CD8-positive, alpha-beta memory T cell (primary cell): ENCODE measurements at regions not wholly inside any gene's neighbourhood (a gene's known extent, or its start where the extent isn't known, plus 50 kb on each side); places are given as distances from the start of the nearest gene placed in this dataset.

Source experiments
- CTCF ChIA-PET: fragments of 350-600 bp; sonication (Branson Sonifier 250); formaldehyde crosslinking; loops from one replicate; lab custom pipeline; 2021; ENCODE audit warnings: antibody characterized with exemption; lab: Charles Lee
- POLR2A ChIA-PET: fragments of 350-600 bp; sonication (Branson Sonifier 250); formaldehyde crosslinking; loops from one replicate; lab custom pipeline; 2021; ENCODE audit warnings: antibody characterized with exemption; lab: Charles Lee
- DNase-seq, 5 donors: peaks; one replicate each; pipeline versions ENCODE4 v3.0.0 to v3.0.0-alpha.2; 2020 to 2022; ENCODE audit warnings: mixed read lengths in 1 of 5
- H3K27ac ChIP-seq: one replicate; pipeline ENCODE4 v1.7.0; 2013; ENCODE audit warnings: low read depth, mild to moderate bottlenecking, low read length, moderate library complexity
- H3K27me3 ChIP-seq: 2 replicates; pipeline ENCODE4 v1.7.0; 2013; ENCODE audit warnings: low read length, mild to moderate bottlenecking; ENCODE audit not compliant: insufficient read depth, poor library complexity, severe bottlenecking
- H3K36me3 ChIP-seq: 2 replicates; pipeline ENCODE4 v1.7.0; 2013; ENCODE audit warnings: mild to moderate bottlenecking, low read length, moderate library complexity; ENCODE audit not compliant: insufficient read depth
- H3K4me1 ChIP-seq: 2 replicates; pipeline ENCODE4 v1.7.0; 2013; ENCODE audit warnings: mild to moderate bottlenecking, low read length, moderate library complexity; ENCODE audit not compliant: insufficient read depth
- H3K4me3 ChIP-seq: 2 replicates; pipeline ENCODE4 v1.7.0; 2013; ENCODE audit warnings: mild to moderate bottlenecking, low read length
- H3K9me3 ChIP-seq: 2 replicates; pipeline ENCODE4 v1.7.0; 2013; ENCODE audit warnings: mild to moderate bottlenecking, low read length
- H3K27ac Mint-ChIP-seq, 8 donors: one replicate each; pipeline ENCODE4 v1.8.0; 2020 to 2021; ENCODE audit warnings: mixed read lengths in 8 of 8, mild to moderate bottlenecking in 6 of 8, inconsistent platforms in 3 of 8, moderate library complexity in 3 of 8
- H3K27me3 Mint-ChIP-seq, 2 donors: one replicate each; pipeline ENCODE4 v1.8.0; 2020 to 2021; ENCODE audit warnings: mixed read lengths in 2 of 2, mild to moderate bottlenecking in 1 of 2, moderate library complexity in 1 of 2
- H3K36me3 Mint-ChIP-seq, 3 donors: one replicate each; pipeline ENCODE4 v1.8.0; 2020 to 2021; ENCODE audit warnings: mixed read lengths in 3 of 3, inconsistent platforms in 1 of 3, mild to moderate bottlenecking in 1 of 3
- H3K4me1 Mint-ChIP-seq, 3 donors: one replicate each; pipeline ENCODE4 v1.8.0; 2020 to 2021; ENCODE audit warnings: mixed read lengths in 3 of 3, inconsistent platforms in 1 of 3, mild to moderate bottlenecking in 1 of 3
- H3K4me3 Mint-ChIP-seq, 7 donors: one replicate each; pipeline ENCODE4 v1.8.0; 2020 to 2021; ENCODE audit warnings: mixed read lengths in 7 of 7, mild to moderate bottlenecking in 6 of 7, moderate library complexity in 4 of 7, inconsistent platforms in 2 of 7
- H3K9me3 Mint-ChIP-seq, 5 donors: one replicate each; pipeline ENCODE4 v1.8.0; 2020 to 2022; ENCODE audit warnings: mixed read lengths in 5 of 5, mild to moderate bottlenecking in 3 of 5, moderate library complexity in 2 of 5, inconsistent platforms in 1 of 5

DNA sequence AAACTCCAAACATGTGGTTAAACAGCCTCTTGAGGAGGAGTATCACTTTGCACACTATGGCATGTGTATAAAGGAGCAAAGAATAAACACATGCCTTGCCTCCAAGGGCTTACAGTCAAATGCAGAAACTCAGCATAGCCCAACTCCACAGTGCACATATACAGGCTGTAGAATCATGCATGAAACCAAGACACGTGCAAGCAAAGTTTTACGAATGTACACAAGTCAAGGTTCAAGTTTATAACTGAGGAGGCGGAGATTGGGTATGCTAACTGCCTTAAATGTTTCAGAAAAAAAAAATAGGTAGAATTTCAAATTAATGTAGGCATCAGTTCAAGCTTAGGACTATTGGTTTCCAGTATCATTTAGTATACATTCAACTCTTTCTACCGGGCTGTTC, 321.1 kb downstream of the SOX9 start:
- H3K9me3 Mint-ChIP-seq, result peaks cover 0 to 2% (median 0%) of the 10 kb centered on the region in 5 donors
- CTCF ChIA-PET, result no interaction called here
- no peaks in the 10 kb centered on the region for H3K36me3 ChIP-seq

DNA sequence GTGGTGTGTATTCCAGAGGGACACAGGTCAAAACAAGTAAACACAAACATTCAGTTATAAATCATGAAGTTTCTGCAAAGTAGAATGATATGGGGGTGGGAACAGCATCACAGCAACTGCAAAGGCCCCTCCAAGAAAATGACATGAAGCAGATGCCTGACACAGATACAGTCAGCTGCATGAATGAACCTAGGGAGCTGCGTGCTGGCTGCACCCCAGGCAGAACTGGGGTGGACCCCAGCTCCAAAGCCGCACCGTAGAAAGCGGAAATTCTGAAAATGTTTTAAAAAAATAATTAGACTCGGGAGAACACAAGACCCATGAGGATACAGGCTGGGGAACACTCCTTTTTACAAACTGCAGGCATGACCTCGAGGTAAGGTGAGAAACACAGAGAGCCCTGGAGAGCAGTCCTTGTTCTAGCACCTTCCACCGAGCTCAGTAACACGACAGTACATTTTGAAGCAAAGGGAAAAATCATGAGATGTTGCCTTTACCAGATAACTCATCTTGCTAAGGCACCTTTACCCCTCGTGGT, 323.8 kb downstream of the SOX9 start:
- H3K27ac ChIP-seq, result no peak overlapping the region
- H3K27me3 Mint-ChIP-seq, result peaks cover 0 to 5% of the 10 kb centered on the region in 2 donors
- POLR2A ChIA-PET, result no interaction called here
- H3K9me3 ChIP-seq, result no peaks in the 10 kb centered on the region
- no peak overlapping the region for H3K27ac Mint-ChIP-seq
- H3K4me3 ChIP-seq, result no peak overlapping the region
- H3K4me3 Mint-ChIP-seq, result no peak overlapping the region
- H3K27me3 ChIP-seq, result no peaks in the 10 kb centered on the region
- CTCF ChIA-PET, result no interaction called here
- no peaks in the 10 kb centered on the region for H3K36me3 Mint-ChIP-seq
- DNase-seq, result no peak
- no peaks in the 10 kb centered on the region for H3K36me3 ChIP-seq
- H3K4me1 Mint-ChIP-seq, result no peaks in the 10 kb centered on the region
- H3K4me1 ChIP-seq, result no peaks in the 10 kb centered on the region
- peaks cover 0 to 2% (median 0%) of the 10 kb centered on the region in 5 donors for H3K9me3 Mint-ChIP-seq

More for the DNA sequence above, 321.1 kb downstream of the SOX9 start:
- Histone ChIP-seq H3K9me3 (no peaks in the 10 kb centered on the region), H3K4me3 (no peak overlapping the region), H3K4me1 (no peaks in the 10 kb centered on the region), H3K27ac (no peak overlapping the region), H3K27me3 (no peaks in the 10 kb centered on the region)
- no peak for DNase-seq
- Mint-ChIP-seq H3K36me3 (no peaks in the 10 kb centered on the region), H3K4me1 (no peaks in the 10 kb centered on the region), H3K4me3 (no peak overlapping the region), H3K27me3 (peaks cover 0 to 5% of the 10 kb centered on the region in 2 donors), H3K27ac (no peak overlapping the region)
- POLR2A ChIA-PET, result no interaction called here

DNA sequence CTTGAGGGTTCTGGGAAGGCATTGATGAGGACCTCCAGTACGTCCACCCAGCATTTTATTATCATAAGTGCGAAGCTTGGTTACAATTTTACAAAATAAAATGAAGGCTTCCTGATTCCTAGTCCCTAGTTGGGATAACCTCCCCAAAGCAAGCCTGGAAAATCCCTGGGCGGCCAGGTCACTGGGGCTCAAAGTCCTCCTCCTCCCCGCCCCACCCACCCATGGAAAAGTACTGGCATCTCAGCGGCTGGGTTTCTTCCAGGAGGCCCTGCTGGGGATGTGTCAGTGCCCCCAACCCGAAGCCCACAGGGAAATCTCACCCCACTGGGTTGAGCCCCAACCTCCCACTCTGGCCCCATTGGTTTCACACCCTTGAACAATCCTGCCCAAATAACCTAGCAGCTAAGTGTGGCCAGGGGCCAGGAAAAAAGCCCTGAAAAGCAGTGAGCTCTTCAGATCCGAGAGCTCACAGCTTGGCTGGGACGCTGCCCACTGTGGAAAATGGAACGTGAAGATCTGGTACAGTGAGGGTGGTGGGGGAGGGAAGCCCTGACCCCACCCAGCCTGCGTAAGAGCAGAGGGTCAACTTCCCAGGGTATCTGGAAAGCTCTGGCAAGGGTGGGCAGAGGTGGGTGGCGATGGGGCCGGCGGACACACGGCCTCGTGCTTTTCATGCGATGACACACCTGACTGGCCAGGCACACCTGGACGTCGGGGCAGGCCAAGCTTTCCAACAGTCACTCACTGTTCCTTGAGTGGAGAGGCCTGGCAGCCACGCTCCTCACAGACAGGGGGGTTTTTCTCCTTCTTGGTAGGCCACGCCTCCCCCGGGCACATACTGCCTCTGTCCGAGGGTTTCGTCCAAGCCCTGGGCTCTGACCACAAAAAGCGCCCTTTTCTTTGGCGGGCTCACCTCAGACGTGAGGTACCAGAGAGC, 324.5 kb downstream of the SOX9 start:
- Mint-ChIP-seq H3K27me3 (peaks cover 0 to 1% of the 10 kb centered on the region in 2 donors), H3K27ac (no peak overlapping the region), H3K4me1 (no peaks in the 10 kb centered on the region), H3K4me3 (no peak overlapping the region), H3K36me3 (no peaks in the 10 kb centered on the region), H3K9me3 (peaks cover 0 to 2% (median 0%) of the 10 kb centered on the region in 5 donors)
- no peak for DNase-seq
- no peaks in the 10 kb centered on the region for H3K36me3 ChIP-seq
- no peaks in the 10 kb centered on the region for H3K9me3 ChIP-seq
- no peaks in the 10 kb centered on the region for H3K4me1 ChIP-seq
- H3K27ac ChIP-seq, result no peak overlapping the region
- no peak overlapping the region for H3K4me3 ChIP-seq
- ChIA-PET CTCF (no interaction called here), POLR2A (no interaction called here)
- H3K27me3 ChIP-seq, result no peaks in the 10 kb centered on the region

DNA sequence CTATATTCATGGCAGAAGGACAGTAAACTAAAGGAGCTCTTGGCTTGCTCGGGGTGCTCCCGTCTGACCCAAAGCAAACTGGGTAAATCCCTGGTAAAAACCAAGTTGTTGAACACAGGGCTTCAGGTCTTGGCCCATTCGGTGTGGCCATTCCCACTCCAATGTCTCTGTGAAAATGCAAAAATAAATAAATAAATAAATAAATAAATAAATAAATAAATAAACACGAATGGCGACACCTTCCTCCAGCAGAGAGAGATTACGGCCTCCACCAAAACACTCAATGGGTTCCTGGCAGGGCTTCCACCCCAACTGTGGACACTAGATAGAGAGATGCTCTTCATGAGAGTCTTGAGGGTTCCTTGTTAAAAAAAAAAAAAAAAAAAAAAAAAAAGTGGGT, 325.3 kb downstream of the SOX9 start:
- H3K4me1 Mint-ChIP-seq, result no peaks in the 10 kb centered on the region
- no peak for DNase-seq
- H3K27ac Mint-ChIP-seq, result no peak overlapping the region
- ChIA-PET CTCF (no interaction called here), POLR2A (no interaction called here)
- no peaks in the 10 kb centered on the region for H3K36me3 ChIP-seq
- no peaks in the 10 kb centered on the region for H3K9me3 ChIP-seq
- H3K27me3 ChIP-seq, result no peaks in the 10 kb centered on the region
- H3K27me3 Mint-ChIP-seq, result peaks cover 0 to 2% of the 10 kb centered on the region in 2 donors
- H3K4me3 ChIP-seq, result no peak overlapping the region
- H3K4me3 Mint-ChIP-seq, result no peak overlapping the region
- no peak overlapping the region for H3K27ac ChIP-seq
- H3K4me1 ChIP-seq, result no peaks in the 10 kb centered on the region
- H3K36me3 Mint-ChIP-seq, result no peaks in the 10 kb centered on the region
- peaks cover 0 to 3% (median 0%) of the 10 kb centered on the region in 5 donors for H3K9me3 Mint-ChIP-seq

DNA sequence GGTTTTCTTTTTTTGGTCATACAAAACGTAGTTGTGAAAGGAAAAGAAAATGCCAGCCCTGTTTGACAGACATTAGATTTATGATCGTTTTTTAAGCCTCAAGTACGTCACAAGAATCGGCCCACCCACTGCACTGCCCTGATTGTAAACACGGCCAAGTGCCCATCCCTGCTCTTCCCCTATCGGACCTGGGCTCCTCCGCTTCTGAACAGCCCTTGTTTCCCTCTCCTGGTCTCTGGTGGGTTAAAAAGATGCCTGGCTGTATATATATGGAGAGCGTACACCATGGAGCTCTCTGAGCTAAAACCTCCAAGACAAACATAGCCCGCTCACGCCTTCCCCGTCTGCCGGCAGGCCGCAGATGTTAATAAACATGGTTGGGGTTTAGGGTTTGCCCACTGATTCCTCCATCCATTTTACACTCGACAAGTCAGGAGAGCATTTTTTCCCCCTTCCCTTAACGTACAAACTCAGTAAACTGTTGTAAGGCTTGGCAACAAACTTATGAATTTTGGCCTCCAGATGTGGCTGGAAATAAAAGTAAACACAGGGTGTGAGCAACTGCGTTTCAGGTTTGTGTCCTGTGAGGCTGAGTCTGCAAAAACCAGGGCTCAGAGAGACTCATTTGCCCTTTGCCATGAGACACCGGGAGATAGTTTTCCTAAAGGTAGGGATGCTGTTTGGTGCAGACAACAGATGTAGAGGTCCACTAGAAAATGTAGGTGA, 325.9 kb downstream of the SOX9 start:
- H3K4me3 ChIP-seq, result no peak overlapping the region
- ChIA-PET POLR2A (no interaction called here), CTCF (no interaction called here)
- Mint-ChIP-seq H3K9me3 (peaks cover 0 to 3% (median 0%) of the 10 kb centered on the region in 5 donors), H3K36me3 (no peaks in the 10 kb centered on the region), H3K4me3 (no peak overlapping the region), H3K4me1 (no peaks in the 10 kb centered on the region), H3K27me3 (peaks cover 0 to 1% of the 10 kb centered on the region in 2 donors), H3K27ac (no peak overlapping the region)
- H3K27me3 ChIP-seq, result no peaks in the 10 kb centered on the region
- no peaks in the 10 kb centered on the region for H3K4me1 ChIP-seq
- H3K9me3 ChIP-seq, result no peaks in the 10 kb centered on the region
- no peak for DNase-seq
- no peaks in the 10 kb centered on the region for H3K36me3 ChIP-seq
- no peak overlapping the region for H3K27ac ChIP-seq

DNA sequence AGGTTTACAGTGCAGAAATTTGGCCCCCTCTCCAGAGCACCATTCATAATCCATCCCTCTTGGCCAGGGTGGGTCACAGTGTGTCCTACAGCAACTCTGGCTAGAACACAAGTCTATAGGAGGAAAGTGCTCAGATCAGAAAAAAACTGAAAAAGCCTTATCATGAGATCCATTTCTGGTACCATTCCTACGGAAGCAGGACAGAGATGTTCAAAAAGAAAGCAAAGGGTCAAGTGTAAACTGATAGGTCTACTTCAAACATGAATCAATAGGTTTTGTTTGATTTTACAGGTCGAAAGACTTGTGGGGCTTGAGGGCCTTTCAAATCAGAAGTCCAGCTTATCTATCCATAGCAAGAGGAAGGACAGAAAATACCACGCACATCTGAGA, 326.4 kb downstream of the SOX9 start:
- H3K4me1 ChIP-seq, result no peaks in the 10 kb centered on the region
- Mint-ChIP-seq H3K27ac (no peak overlapping the region), H3K4me3 (no peak overlapping the region), H3K27me3 (peaks cover 0 to 1% of the 10 kb centered on the region in 2 donors), H3K36me3 (no peaks in the 10 kb centered on the region), H3K4me1 (no peaks in the 10 kb centered on the region), H3K9me3 (peaks cover 0 to 3% (median 0%) of the 10 kb centered on the region in 5 donors)
- no peaks in the 10 kb centered on the region for H3K9me3 ChIP-seq
- H3K36me3 ChIP-seq, result no peaks in the 10 kb centered on the region
- H3K4me3 ChIP-seq, result no peak overlapping the region
- POLR2A ChIA-PET, result no interaction called here
- CTCF ChIA-PET, result no interaction called here
- no peak for DNase-seq
- no peaks in the 10 kb centered on the region for H3K27me3 ChIP-seq
- no peak overlapping the region for H3K27ac ChIP-seq

DNA sequence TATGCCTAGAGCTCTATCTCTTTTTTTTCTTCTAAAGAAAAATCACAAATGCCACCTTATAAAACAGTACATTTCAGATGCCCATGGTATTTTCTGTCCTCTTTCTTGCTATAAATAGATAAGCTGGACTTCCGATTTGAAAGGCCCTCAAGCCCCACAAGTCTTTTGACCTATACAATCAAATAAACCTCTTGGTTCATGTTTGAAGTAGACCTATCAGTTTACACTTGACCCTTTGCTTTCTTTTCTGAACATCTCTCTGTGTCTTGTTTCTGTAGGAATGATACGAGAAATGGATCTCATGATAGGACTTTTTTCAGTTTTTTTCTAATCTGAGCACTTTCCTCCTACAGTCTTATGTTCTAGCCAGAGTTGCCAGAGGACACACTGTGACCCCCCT, 327.2 kb downstream of the SOX9 start:
- Histone ChIP-seq H3K36me3 (no peaks in the 10 kb centered on the region), H3K9me3 (no peaks in the 10 kb centered on the region), H3K27me3 (no peaks in the 10 kb centered on the region), H3K4me1 (no peaks in the 10 kb centered on the region), H3K4me3 (no peak overlapping the region), H3K27ac (no peak overlapping the region)
- no peak overlapping the region for H3K27ac Mint-ChIP-seq
- DNase-seq, result no peak
- no peaks in the 10 kb centered on the region for H3K4me1 Mint-ChIP-seq
- H3K4me3 Mint-ChIP-seq, result no peak overlapping the region
- ChIA-PET POLR2A (no interaction called here), CTCF (no interaction called here)
- H3K36me3 Mint-ChIP-seq, result no peaks in the 10 kb centered on the region
- peaks cover 0 to 3% (median 0%) of the 10 kb centered on the region in 5 donors for H3K9me3 Mint-ChIP-seq
- peaks cover 0 to 1% of the 10 kb centered on the region in 2 donors for H3K27me3 Mint-ChIP-seq
